ENCODE measurements at regions not wholly inside any gene's neighbourhood (a gene's known extent, or its start where the extent isn't known, plus 50 kb on each side); places are given as distances from the start of the nearest gene placed in this dataset.

DNA sequence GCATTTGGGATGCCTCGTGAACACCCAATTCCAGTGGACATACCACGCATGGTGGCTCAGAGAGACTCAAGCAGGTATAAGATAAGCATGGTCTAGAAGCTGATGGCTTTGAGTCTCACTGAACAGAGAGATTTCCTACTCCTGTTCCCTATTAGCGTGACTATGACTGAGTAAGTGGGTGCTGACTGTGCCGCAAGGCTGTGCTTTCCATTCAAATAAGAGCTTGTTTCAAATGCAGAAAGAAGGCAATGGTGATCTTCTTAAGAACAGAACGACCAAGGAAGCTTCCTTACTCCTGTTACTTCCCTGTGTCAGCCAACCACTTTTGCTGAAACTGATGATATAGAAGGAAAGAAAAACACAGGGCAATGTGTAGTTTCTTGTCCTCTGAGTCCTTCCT, 63.5 kb upstream of the IGFBP2 start:
- no peak for DNase-seq
- Histone ChIP-seq H3K9me3 (no peaks in the 10 kb centered on the region), H3K4me1 (peaks cover 15% of the 10 kb centered on the region), H3K36me3 (ENCODE audit: insufficient read depth in 1 of 2, low read depth in 1 of 2) (no peaks in the 10 kb centered on the region), H3K4me3 (no peak overlapping the region), H3K27me3 (ENCODE audit: insufficient read depth in 3 of 3, low read length in 2 of 3) (no peaks in the 10 kb centered on the region), H3K27ac (no peak overlapping the region)
- ATAC-seq = no peak
- intact Hi-C loops (cut with DNase I) = no loop called here
- TF ChIP-seq, protein P1, sequence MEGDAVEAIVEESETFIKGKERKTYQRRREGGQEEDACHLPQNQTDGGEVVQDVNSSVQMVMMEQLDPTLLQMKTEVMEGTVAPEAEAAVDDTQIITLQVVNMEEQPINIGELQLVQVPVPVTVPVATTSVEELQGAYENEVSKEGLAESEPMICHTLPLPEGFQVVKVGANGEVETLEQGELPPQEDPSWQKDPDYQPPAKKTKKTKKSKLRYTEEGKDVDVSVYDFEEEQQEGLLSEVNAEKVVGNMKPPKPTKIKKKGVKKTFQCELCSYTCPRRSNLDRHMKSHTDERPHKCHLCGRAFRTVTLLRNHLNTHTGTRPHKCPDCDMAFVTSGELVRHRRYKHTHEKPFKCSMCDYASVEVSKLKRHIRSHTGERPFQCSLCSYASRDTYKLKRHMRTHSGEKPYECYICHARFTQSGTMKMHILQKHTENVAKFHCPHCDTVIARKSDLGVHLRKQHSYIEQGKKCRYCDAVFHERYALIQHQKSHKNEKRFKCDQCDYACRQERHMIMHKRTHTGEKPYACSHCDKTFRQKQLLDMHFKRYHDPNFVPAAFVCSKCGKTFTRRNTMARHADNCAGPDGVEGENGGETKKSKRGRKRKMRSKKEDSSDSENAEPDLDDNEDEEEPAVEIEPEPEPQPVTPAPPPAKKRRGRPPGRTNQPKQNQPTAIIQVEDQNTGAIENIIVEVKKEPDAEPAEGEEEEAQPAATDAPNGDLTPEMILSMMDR (IDR thresholded peaks at IDR 0.05) = no peak
- 95 to 97% (median 96%) methylated on average over 5 of the region's 5 CpGs for WGBS, 3 donors

DNA sequence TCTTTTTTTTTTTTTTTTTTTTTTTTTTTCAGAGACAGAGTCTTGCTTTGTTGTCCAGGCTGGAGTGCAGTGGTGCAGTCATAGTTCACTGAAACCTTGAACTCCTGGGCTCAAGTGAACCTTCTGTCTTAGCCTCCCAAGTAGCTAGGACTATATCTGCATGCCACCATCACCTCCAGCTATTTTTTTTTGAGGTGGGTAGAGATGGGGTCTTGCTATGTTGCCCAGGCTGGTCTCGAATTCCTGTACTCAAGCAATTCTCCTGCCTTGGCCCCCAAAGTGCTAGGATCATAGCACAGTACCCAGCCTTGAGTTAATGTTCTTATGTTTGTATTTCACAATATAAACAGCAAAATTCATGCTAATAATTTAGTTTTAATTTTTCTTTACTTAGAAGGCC, 62.9 kb upstream of the IGFBP2 start:
- no peaks in the 10 kb centered on the region for H3K27me3 ChIP-seq (ENCODE audit: insufficient read depth in 3 of 3, low read length in 2 of 3)
- WGBS, 3 donors = 96 to 98% (median 96%) methylated on average over 1 of the region's 1 CpG
- DNase-seq = no peak
- no peaks in the 10 kb centered on the region for H3K36me3 ChIP-seq (ENCODE audit: insufficient read depth in 1 of 2, low read depth in 1 of 2)
- TF ChIP-seq, protein P1 (IDR thresholded peaks at IDR 0.05) = no peak
- no peak overlapping the region for H3K4me3 ChIP-seq
- no peaks in the 10 kb centered on the region for H3K9me3 ChIP-seq
- intact Hi-C loops (cut with DNase I) = no loop called here
- no peak for ATAC-seq
- H3K27ac ChIP-seq = no peak overlapping the region
- H3K4me1 ChIP-seq = peaks cover 15% of the 10 kb centered on the region

DNA sequence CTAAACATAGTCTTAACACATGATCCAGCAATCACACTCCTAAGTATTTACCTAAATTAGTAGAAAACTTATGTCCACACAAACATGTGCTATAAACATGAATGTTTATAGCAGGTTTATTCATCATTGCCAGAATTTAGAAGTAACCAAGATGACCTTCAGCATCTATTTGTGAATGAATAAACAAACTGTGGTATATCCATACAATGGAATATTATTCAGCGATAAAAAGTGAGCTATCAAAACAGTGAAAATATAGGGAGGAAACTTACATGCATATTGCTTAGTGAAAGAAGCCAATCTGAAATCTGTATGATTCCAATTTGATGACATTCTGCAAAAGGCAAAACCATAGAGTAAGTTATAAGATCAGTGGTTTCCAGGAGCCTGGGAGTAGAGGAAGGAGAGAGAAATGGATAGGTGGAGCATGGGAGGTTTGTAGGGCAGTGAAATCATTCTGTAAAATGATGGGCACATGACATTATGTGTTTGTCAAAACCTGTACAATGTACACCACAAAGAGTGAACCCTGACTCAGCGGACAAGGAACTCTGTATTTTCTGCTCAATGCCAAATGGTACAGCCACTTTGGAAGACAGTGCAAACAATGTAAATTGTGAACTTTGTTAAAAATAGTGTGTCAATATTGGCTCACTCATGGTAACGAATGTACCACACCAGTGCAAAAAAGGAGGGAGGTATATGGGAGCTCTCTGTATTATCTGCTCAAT, 61.9 kb upstream of the IGFBP2 start:
- H3K36me3 ChIP-seq (ENCODE audit: insufficient read depth in 1 of 2, low read depth in 1 of 2) = no peaks in the 10 kb centered on the region
- no peaks in the 10 kb centered on the region for H3K27me3 ChIP-seq (ENCODE audit: insufficient read depth in 3 of 3, low read length in 2 of 3)
- 96 to 98% (median 98%) methylated on average over 3 of the region's 3 CpGs for WGBS, 3 donors
- DNase-seq (no peak), ATAC-seq (no peak)
- TF ChIP-seq, protein P1 (IDR thresholded peaks at IDR 0.05) = no peak
- intact Hi-C loops (cut with DNase I) = no loop called here
- no peak overlapping the region for H3K4me3 ChIP-seq
- peaks cover 15% of the 10 kb centered on the region for H3K4me1 ChIP-seq
- no peak overlapping the region for H3K27ac ChIP-seq
- H3K9me3 ChIP-seq = no peaks in the 10 kb centered on the region

DNA sequence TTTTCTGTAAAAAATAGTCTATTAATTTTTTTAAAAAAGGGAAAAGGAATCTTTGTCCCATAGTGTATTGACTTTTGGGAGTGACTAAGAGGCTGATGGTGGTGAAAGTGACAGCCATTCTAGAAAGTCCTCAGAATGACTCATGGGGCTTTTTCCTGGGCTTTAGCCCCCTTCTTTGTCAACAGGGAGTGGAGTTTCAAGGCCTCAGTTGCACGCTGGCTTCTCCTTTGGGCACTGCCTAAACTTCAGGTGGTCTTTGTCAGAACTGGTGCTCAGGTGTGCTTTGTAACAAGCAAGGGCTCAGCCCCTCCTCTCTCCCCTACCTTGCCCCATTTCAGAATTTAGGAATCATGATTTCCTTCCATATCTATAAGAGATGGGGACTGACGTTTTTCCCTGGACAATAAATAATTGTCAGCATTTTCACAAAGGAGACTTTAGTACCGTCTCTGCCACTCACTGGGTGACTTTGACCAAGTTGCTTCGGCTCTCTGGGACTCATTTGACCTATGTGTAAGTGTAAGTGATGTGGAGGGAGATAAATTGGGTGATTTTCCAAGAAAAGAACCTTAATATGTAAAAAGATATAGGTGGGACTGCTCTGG, 61.2 kb upstream of the IGFBP2 start:
- H3K27me3 ChIP-seq (ENCODE audit: insufficient read depth in 3 of 3, low read length in 2 of 3) = no peaks in the 10 kb centered on the region
- no peak for ATAC-seq
- H3K27ac ChIP-seq = no peak overlapping the region
- TF ChIP-seq, protein P1 (IDR thresholded peaks at IDR 0.05) = no peak
- no peak overlapping the region for H3K4me3 ChIP-seq
- peaks cover 15% of the 10 kb centered on the region for H3K4me1 ChIP-seq
- no peaks in the 10 kb centered on the region for H3K9me3 ChIP-seq
- intact Hi-C loops (cut with DNase I) = no loop called here
- 93 to 97% (median 96%) methylated on average over 4 of the region's 4 CpGs for WGBS, 3 donors
- H3K36me3 ChIP-seq (ENCODE audit: insufficient read depth in 1 of 2, low read depth in 1 of 2) = no peaks in the 10 kb centered on the region
- DNase-seq = no peak
